ENCODE measurements at regions not wholly inside any gene's neighbourhood (a gene's known extent, or its start where the extent isn't known, plus 50 kb on each side); places are given as distances from the start of the nearest gene placed in this dataset.

GRCh38 chr20:10910535-10911178 is 236.9 kb upstream of the JAG1 start:
- no peak for TF ChIP-seq ZBTB33 (IDR thresholded peaks at IDR 0.05; ENCODE audit: extremely low read depth, insufficient replicate concordance, low read length)
- TF ChIP-seq YY1 (IDR thresholded peaks at IDR 0.05; ENCODE audit: extremely low read depth, insufficient replicate concordance, low read depth, low read length) = no peak
- TF ChIP-seq MAX (IDR thresholded peaks at IDR 0.05) = no peak
- no peak for TF ChIP-seq EZH2phosphoT487 (IDR thresholded peaks at IDR 0.05; ENCODE audit: borderline replicate concordance)
- no peak for TF ChIP-seq CTCF (IDR thresholded peaks at IDR 0.05 in 2 of 3, conservative IDR thresholded peaks at IDR 0.05 in 1 of 3; ENCODE audit: borderline replicate concordance in 1 of 3, insufficient read depth in 1 of 3, low read depth in 2 of 3, low read length in 2 of 3)
- no peak for TF ChIP-seq EZH2 (IDR thresholded peaks at IDR 0.05)
- TF ChIP-seq POLR2AphosphoS5 (IDR thresholded peaks at IDR 0.05; ENCODE audit: low read depth, low read length) = no peak
- TF ChIP-seq POLR2A (IDR thresholded peaks at IDR 0.05; ENCODE audit: borderline replicate concordance, extremely low read depth, insufficient read depth, insufficient read length) = no peak
- no peak for TF ChIP-seq JUND (IDR thresholded peaks at IDR 0.05)
- TF ChIP-seq ZFX (IDR thresholded peaks at IDR 0.05) = no peak
- TF ChIP-seq ELF1 (IDR thresholded peaks at IDR 0.05; ENCODE audit: borderline replicate concordance, low read depth) = no peak
- no peak for TF ChIP-seq FOSL1 (IDR thresholded peaks at IDR 0.05; ENCODE audit: low read depth)
